Tibial nerve (tissue), 3 donors: ENCODE measurements at regions not wholly inside any gene's neighbourhood (a gene's known extent, or its start where the extent isn't known, plus 50 kb on each side); places are given as distances from the start of the nearest gene placed in this dataset.

Source experiments
- CTCF ChIP-seq, 5 experiments: fragments of 200-600 bp in 3 of 5; fragments of 450-650 bp in 2 of 5; sonication (generic) in 3 of 5; IDR thresholded peaks; one replicate each; pipeline ENCODE4 v1.5.1; 2016 to 2019; ENCODE audit warnings: antibody characterized with exemption in 5 of 5, mild to moderate bottlenecking in 3 of 5, moderate library complexity in 2 of 5
- POLR2A ChIP-seq, 2 donors: fragments of 450-650 bp; IDR thresholded peaks; one replicate each; pipeline ENCODE4 v1.6.1; 2017; ENCODE audit warnings: antibody characterized with exemption in 2 of 2, mild to moderate bottlenecking in 2 of 2, moderate library complexity in 2 of 2

GRCh38 chr11:15580056-15580774 is 465.5 kb downstream of the INSC start:
- TF ChIP-seq CTCF (IDR thresholded peaks at IDR 0.05) (no peak), POLR2A (IDR thresholded peaks at IDR 0.05) (no peak)
